ENCODE measurements at regions not wholly inside any gene's neighbourhood (a gene's known extent, or its start where the extent isn't known, plus 50 kb on each side); places are given as distances from the start of the nearest gene placed in this dataset.

GRCh38 chr12:116429826-116430360 lies 129.3 kb upstream of the MAP1LC3B2 start:
- H3K36me3 Mint-ChIP-seq, result no peaks in the 10 kb centered on the region
- DNase-seq (ENCODE audit: low spot score in 2 of 2), result no peak
- no peak for ATAC-seq
- H3K27ac Mint-ChIP-seq, result no peak overlapping the region
- no peaks in the 10 kb centered on the region for H3K9me3 Mint-ChIP-seq

- no peak for DNase-seq (ENCODE audit: low spot score in 2 of 2)
- Mint-ChIP-seq H3K27ac (no peak overlapping the region), H3K9me3 (no peaks in the 10 kb centered on the region), H3K36me3 (no peaks in the 10 kb centered on the region)
- no peak for ATAC-seq
These were observed 128.1 kb upstream of the MAP1LC3B2 start for GRCh38 chr12:116430911-116431565.

GRCh38 chr12:116431677-116432300 lies 127.4 kb upstream of the MAP1LC3B2 start:
- no peak overlapping the region for H3K27ac Mint-ChIP-seq
- H3K36me3 Mint-ChIP-seq, result no peaks in the 10 kb centered on the region
- DNase-seq (ENCODE audit: low spot score in 2 of 2) (no peak), ATAC-seq (no peak)
- no peaks in the 10 kb centered on the region for H3K9me3 Mint-ChIP-seq

GRCh38 chr12:116432314-116432750 lies 126.8 kb upstream of the MAP1LC3B2 start:
- no peak overlapping the region for H3K27ac Mint-ChIP-seq
- no peak for ATAC-seq
- no peak for DNase-seq (ENCODE audit: low spot score in 2 of 2)
- no peaks in the 10 kb centered on the region for H3K36me3 Mint-ChIP-seq
- no peaks in the 10 kb centered on the region for H3K9me3 Mint-ChIP-seq

- Mint-ChIP-seq H3K36me3 (no peaks in the 10 kb centered on the region), H3K9me3 (no peaks in the 10 kb centered on the region), H3K27ac (no peak overlapping the region)
- ATAC-seq (no peak), DNase-seq (ENCODE audit: low spot score in 2 of 2) (no peak)
These were observed 125.9 kb upstream of the MAP1LC3B2 start for GRCh38 chr12:116433249-116433648.

- no peak for ATAC-seq
- DNase-seq (ENCODE audit: low spot score in 2 of 2), result no peak
- Mint-ChIP-seq H3K9me3 (no peaks in the 10 kb centered on the region), H3K36me3 (no peaks in the 10 kb centered on the region), H3K27ac (no peak overlapping the region)
These were observed 124.8 kb upstream of the MAP1LC3B2 start for GRCh38 chr12:116434155-116435011.

- no peak for DNase-seq (ENCODE audit: low spot score in 2 of 2)
- no peaks in the 10 kb centered on the region for H3K36me3 Mint-ChIP-seq
These were observed 123.2 kb upstream of the MAP1LC3B2 start for GRCh38 chr12:116435984-116436383.

GRCh38 chr12:116436561-116437249 lies 122.5 kb upstream of the MAP1LC3B2 start:
- ATAC-seq (no peak), DNase-seq (ENCODE audit: low spot score in 2 of 2) (no peak)
- no peak overlapping the region for H3K27ac Mint-ChIP-seq
- no peaks in the 10 kb centered on the region for H3K9me3 Mint-ChIP-seq
- no peaks in the 10 kb centered on the region for H3K36me3 Mint-ChIP-seq

More at GRCh38 chr12:116435984-116436383, 123.2 kb upstream of the MAP1LC3B2 start:
- no peaks in the 10 kb centered on the region for H3K9me3 Mint-ChIP-seq
- H3K27ac Mint-ChIP-seq, result no peak overlapping the region
- no peak for ATAC-seq

GRCh38 chr12:116441292-116441691 lies 117.9 kb upstream of the MAP1LC3B2 start:
- no peak overlapping the region for H3K27ac Mint-ChIP-seq
- no peaks in the 10 kb centered on the region for H3K36me3 Mint-ChIP-seq
- DNase-seq (ENCODE audit: low spot score in 2 of 2) (no peak), ATAC-seq (no peak)
- no peaks in the 10 kb centered on the region for H3K9me3 Mint-ChIP-seq

- H3K36me3 Mint-ChIP-seq, result no peaks in the 10 kb centered on the region
- ATAC-seq (no peak), DNase-seq (ENCODE audit: low spot score in 2 of 2) (no peak)
- H3K9me3 Mint-ChIP-seq, result no peaks in the 10 kb centered on the region
- H3K27ac Mint-ChIP-seq, result no peak overlapping the region
These were observed 116.9 kb upstream of the MAP1LC3B2 start for GRCh38 chr12:116442304-116442703.

- DNase-seq (ENCODE audit: low spot score in 2 of 2) (no peak), ATAC-seq (no peak)
- H3K27ac Mint-ChIP-seq, result no peak overlapping the region
- H3K9me3 Mint-ChIP-seq, result no peaks in the 10 kb centered on the region
- H3K36me3 Mint-ChIP-seq, result no peaks in the 10 kb centered on the region
These were observed 116.2 kb upstream of the MAP1LC3B2 start for GRCh38 chr12:116442946-116443345.

GRCh38 chr12:116443821-116444589 lies 115.2 kb upstream of the MAP1LC3B2 start:
- peak overlapping the region; percentile 16 to 22 for H3K27ac Mint-ChIP-seq
- no peaks in the 10 kb centered on the region for H3K9me3 Mint-ChIP-seq
- ATAC-seq (peak; percentile 44 to 68), DNase-seq (ENCODE audit: low spot score in 2 of 2) (no peak)
- no peaks in the 10 kb centered on the region for H3K36me3 Mint-ChIP-seq

GRCh38 chr12:116444590-116444943 lies 114.6 kb upstream of the MAP1LC3B2 start:
- DNase-seq (ENCODE audit: low spot score in 2 of 2), result no peak
- H3K36me3 Mint-ChIP-seq, result no peaks in the 10 kb centered on the region
- no peak for ATAC-seq
- H3K9me3 Mint-ChIP-seq, result no peaks in the 10 kb centered on the region
- H3K27ac Mint-ChIP-seq, result no peak overlapping the region

GRCh38 chr12:116448165-116448739 lies 110.9 kb upstream of the MAP1LC3B2 start:
- no peak for ATAC-seq
- Mint-ChIP-seq H3K36me3 (no peaks in the 10 kb centered on the region), H3K9me3 (no peaks in the 10 kb centered on the region)

GRCh38 chr12:116450406-116450910 lies 108.7 kb upstream of the MAP1LC3B2 start:
- no peak for ATAC-seq
- Mint-ChIP-seq H3K9me3 (no peaks in the 10 kb centered on the region), H3K36me3 (no peaks in the 10 kb centered on the region), H3K27ac (no peak overlapping the region)
- no peak for DNase-seq (ENCODE audit: low spot score in 2 of 2)

More at GRCh38 chr12:116448165-116448739, 110.9 kb upstream of the MAP1LC3B2 start:
- DNase-seq (ENCODE audit: low spot score in 2 of 2), result no peak
- peak overlapping the region in 1 of 2 donors; percentile 20 for H3K27ac Mint-ChIP-seq

Data from activated naive CD4-positive, alpha-beta T cell treated with anti-CD3 and anti-CD28 coated beads, Interleukin-2, amount 50 U/mL, for 72 hours (primary cell).